ENCODE measurements at regions not wholly inside any gene's neighbourhood (a gene's known extent, or its start where the extent isn't known, plus 50 kb on each side); places are given as distances from the start of the nearest gene placed in this dataset.

DNA sequence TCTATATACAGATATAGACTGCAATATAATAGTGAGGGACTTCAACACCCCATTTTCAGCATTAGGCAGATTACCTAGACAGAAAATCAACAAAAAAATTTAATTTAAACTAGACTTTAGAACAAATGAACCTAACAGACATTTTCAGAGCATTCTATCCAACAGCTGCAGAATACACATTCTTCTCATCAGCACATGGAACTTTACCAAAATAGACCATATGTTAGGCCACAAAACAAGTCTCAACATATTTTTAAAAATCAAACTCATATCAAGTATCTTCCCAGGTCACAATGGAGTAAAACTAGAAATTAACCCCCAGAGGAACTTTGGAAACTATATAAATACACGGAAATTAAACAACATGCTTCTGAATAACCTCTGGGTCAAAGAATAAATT lies 169.6 kb downstream of the MTERF1 start:
- H3K4me1 ChIP-seq = no peaks in the 10 kb centered on the region
- no peak for TF ChIP-seq POLR2A (IDR thresholded peaks at IDR 0.05)
- TF ChIP-seq, protein P1, sequence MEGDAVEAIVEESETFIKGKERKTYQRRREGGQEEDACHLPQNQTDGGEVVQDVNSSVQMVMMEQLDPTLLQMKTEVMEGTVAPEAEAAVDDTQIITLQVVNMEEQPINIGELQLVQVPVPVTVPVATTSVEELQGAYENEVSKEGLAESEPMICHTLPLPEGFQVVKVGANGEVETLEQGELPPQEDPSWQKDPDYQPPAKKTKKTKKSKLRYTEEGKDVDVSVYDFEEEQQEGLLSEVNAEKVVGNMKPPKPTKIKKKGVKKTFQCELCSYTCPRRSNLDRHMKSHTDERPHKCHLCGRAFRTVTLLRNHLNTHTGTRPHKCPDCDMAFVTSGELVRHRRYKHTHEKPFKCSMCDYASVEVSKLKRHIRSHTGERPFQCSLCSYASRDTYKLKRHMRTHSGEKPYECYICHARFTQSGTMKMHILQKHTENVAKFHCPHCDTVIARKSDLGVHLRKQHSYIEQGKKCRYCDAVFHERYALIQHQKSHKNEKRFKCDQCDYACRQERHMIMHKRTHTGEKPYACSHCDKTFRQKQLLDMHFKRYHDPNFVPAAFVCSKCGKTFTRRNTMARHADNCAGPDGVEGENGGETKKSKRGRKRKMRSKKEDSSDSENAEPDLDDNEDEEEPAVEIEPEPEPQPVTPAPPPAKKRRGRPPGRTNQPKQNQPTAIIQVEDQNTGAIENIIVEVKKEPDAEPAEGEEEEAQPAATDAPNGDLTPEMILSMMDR (IDR thresholded peaks at IDR 0.05) = no peak
- no peaks in the 10 kb centered on the region for H3K27me3 ChIP-seq
- WGBS, 2 donors = 39 to 50% methylated on average over 1 of the region's 1 CpG
- no peak overlapping the region for H3K27ac ChIP-seq
- H3K9me3 ChIP-seq = no peaks in the 10 kb centered on the region
- H3K4me3 ChIP-seq = no peak overlapping the region
- no peak for ATAC-seq
- DNase-seq = no peak
- no peaks in the 10 kb centered on the region for H3K36me3 ChIP-seq (replicated peaks in 1 of 2; ENCODE audit: insufficient read depth in 1 of 2, low read depth in 2 of 2)
- intact Hi-C loops (cut with DNase I) = no loop called here

- Histone ChIP-seq H3K4me1 (no peaks in the 10 kb centered on the region), H3K27me3 (no peaks in the 10 kb centered on the region), H3K9me3 (no peaks in the 10 kb centered on the region), H3K4me3 (no peak overlapping the region), H3K27ac (no peak overlapping the region), H3K36me3 (replicated peaks in 1 of 2; ENCODE audit: insufficient read depth in 1 of 2, low read depth in 2 of 2) (no peaks in the 10 kb centered on the region)
- intact Hi-C loops (cut with DNase I) = no loop called here
- TF ChIP-seq, protein P1 (IDR thresholded peaks at IDR 0.05) = no peak
- no peak for TF ChIP-seq POLR2A (IDR thresholded peaks at IDR 0.05)
- ATAC-seq (no peak), DNase-seq (no peak)
Measured at GRCh38 chr7:91713669-91714068, 166.8 kb downstream of the MTERF1 start.

DNA sequence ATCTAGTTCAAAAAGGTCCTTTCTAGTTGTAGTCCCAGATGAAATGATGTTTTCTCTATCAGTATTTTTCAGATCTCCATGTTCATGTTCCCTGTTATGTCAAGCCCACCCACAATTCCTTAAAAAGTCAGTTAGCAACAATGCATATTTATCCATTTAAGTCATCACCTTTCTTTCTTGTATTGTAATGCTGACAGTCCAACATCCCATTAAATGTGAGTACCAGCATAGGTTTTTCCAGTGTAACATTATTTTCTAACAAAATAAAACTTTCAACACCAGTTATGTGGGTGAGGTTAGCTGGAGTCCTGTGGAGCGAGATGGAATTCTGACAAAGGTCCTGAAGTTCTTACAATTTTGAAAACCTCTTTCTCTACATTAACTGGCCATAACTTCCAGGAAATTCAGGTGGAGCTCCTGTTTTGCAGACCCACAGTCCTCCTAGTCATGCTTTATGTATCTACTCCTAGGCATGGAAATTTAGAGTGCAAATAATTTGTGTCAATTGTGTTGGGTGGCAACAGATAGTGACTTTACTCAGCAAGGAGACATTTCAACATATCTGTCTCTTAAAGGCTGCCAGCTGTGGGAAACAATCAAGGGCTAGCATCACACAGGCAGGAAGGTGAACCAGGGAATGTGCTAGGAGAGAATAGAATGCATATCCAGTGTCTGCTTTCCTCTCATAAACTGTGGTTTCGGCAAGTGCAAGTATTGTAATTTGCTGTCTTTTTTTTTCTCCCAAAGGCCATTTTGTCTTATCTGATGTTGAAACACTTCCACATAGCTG lies 162.6 kb downstream of the MTERF1 start:
- ATAC-seq = no peak
- Histone ChIP-seq H3K27ac (no peak overlapping the region), H3K4me1 (no peaks in the 10 kb centered on the region), H3K4me3 (no peak overlapping the region), H3K36me3 (replicated peaks in 1 of 2; ENCODE audit: insufficient read depth in 1 of 2, low read depth in 2 of 2) (no peaks in the 10 kb centered on the region), H3K9me3 (no peaks in the 10 kb centered on the region), H3K27me3 (no peaks in the 10 kb centered on the region)
- DNase-seq = no peak
- TF ChIP-seq POLR2A (IDR thresholded peaks at IDR 0.05) = no peak
- TF ChIP-seq, protein P1 (IDR thresholded peaks at IDR 0.05) = no peak
- intact Hi-C loops (cut with DNase I) = no loop called here
- WGBS, 2 donors = 71 to 79% methylated on average over 2 of the region's 2 CpGs

DNA sequence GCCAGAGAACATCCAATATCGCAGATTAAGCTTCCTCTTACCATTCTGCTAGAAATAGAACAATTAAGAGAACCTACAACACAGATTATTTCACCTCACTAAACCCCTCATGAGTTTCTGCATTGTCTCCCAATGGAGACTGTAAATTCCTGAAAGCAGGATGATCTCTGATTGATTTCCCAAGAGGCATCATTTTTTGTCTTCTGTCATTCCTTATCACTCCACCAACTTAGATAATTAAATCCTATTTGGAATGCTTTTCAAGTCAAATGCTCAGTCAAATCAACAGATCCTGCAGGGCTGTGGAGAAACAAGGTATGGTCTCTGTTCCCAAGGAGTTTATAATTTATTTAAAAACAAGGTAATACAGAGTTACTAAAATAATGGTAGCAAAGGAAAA lies 161.5 kb downstream of the MTERF1 start:
- WGBS, 2 donors = 7 to 19% methylated on average over 1 of the region's 1 CpG
- ATAC-seq (no peak), DNase-seq (no peak)
- Histone ChIP-seq H3K4me3 (no peak overlapping the region), H3K36me3 (replicated peaks in 1 of 2; ENCODE audit: insufficient read depth in 1 of 2, low read depth in 2 of 2) (no peaks in the 10 kb centered on the region), H3K4me1 (no peaks in the 10 kb centered on the region), H3K27ac (no peak overlapping the region), H3K27me3 (no peaks in the 10 kb centered on the region), H3K9me3 (no peaks in the 10 kb centered on the region)
- TF ChIP-seq, protein P1 (IDR thresholded peaks at IDR 0.05) = no peak
- TF ChIP-seq POLR2A (IDR thresholded peaks at IDR 0.05) = no peak
- intact Hi-C loops (cut with DNase I) = no loop called here
